HG02798 (cell line): ENCODE measurements at regions not wholly inside any gene's neighbourhood (a gene's known extent, or its start where the extent isn't known, plus 50 kb on each side); places are given as distances from the start of the nearest gene placed in this dataset.

Source experiments
- ATAC-seq: cut with Tn5 transposase; IDR thresholded peaks from one replicate; pipeline ENCODE4 v1.9.1; 2021; ENCODE audit warnings: mild to moderate bottlenecking; ENCODE audit not compliant: unreplicated experiment, poor library complexity

- ATAC-seq: no peak
These were observed 136.6 kb downstream of the RNF152 start for GRCh38 chr18:61756244-61756643.

- no peak for ATAC-seq
These were observed 137.3 kb downstream of the RNF152 start for GRCh38 chr18:61755555-61755954.

- ATAC-seq: no peak
These were observed 138.7 kb downstream of the RNF152 start for GRCh38 chr18:61754039-61754583.

GRCh38 chr18:61753373-61753772 lies 139.4 kb downstream of the RNF152 start:
- ATAC-seq: no peak

GRCh38 chr18:61752973-61753372 lies 139.8 kb downstream of the RNF152 start:
- no peak for ATAC-seq

- ATAC-seq: no peak
These were observed 141.8 kb downstream of the RNF152 start for GRCh38 chr18:61750840-61751668.

GRCh38 chr18:61749546-61749945 lies 143.3 kb downstream of the RNF152 start:
- ATAC-seq: no peak

- ATAC-seq: no peak
These were observed 143.8 kb downstream of the RNF152 start for GRCh38 chr18:61749031-61749430.

GRCh38 chr18:61748004-61748403 lies 144.8 kb downstream of the RNF152 start:
- ATAC-seq: no peak

- ATAC-seq: no peak
These were observed 148.9 kb downstream of the RNF152 start for GRCh38 chr18:61743775-61744531.

GRCh38 chr18:61742565-61743429 lies 150.0 kb downstream of the RNF152 start:
- ATAC-seq: no peak

GRCh38 chr18:61741881-61742454 lies 150.8 kb downstream of the RNF152 start:
- no peak for ATAC-seq

- no peak for ATAC-seq
These were observed 154.3 kb downstream of the RNF152 start for GRCh38 chr18:61738488-61738887.

GRCh38 chr18:61738042-61738441 lies 154.8 kb downstream of the RNF152 start:
- no peak for ATAC-seq

- no peak for ATAC-seq
These were observed 156.7 kb downstream of the RNF152 start for GRCh38 chr18:61736133-61736532.

GRCh38 chr18:61735564-61736102 lies 157.2 kb downstream of the RNF152 start:
- no peak for ATAC-seq

- no peak for ATAC-seq
These were observed 158.4 kb downstream of the RNF152 start for GRCh38 chr18:61734396-61734795.

GRCh38 chr18:61732854-61733253 lies 160.0 kb downstream of the RNF152 start:
- ATAC-seq: no peak

GRCh38 chr18:61731693-61732376 lies 161.0 kb downstream of the RNF152 start:
- no peak for ATAC-seq
